ENCODE measurements at regions not wholly inside any gene's neighbourhood (a gene's known extent, or its start where the extent isn't known, plus 50 kb on each side); places are given as distances from the start of the nearest gene placed in this dataset.

DNA sequence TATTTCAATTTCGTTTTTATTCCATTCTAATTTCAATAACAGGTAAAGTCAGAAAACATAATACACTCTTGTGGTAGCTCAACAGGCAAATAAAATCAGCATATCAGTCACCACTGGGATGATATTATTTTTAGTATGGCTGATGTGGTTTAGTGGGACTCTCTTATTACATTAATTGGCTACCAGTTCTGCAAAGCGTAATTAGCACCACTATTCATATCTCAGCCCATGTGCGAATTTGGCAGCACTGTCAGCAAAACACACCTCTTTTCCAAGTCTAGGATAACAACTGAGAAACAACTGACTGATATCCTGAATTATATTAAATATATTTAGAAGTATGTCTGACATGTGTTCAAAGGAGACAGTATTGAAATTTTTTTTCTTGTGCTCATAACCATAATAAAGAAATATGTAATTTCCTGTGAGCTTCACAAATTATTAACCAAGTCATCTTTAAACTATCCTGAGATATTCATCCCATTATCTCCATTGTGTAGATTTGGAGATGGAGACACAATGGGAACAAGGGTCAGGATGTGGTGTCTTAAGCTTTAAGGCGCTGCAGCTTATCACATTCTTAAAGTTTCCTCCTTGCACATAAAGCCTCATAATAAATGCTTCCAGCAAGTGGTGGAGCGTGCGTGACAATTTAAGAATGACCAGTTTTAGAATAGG is 212.4 kb downstream of the TLE1 start (continued):
- TF ChIP-seq FOXK2 (IDR thresholded peaks at IDR 0.05) (no peak), IKZF2 (IDR thresholded peaks at IDR 0.05) (no peak), KDM1A (IDR thresholded peaks at IDR 0.05; ENCODE audit: borderline replicate concordance) (no peak), BMI1 (IDR thresholded peaks at IDR 0.05; ENCODE audit: borderline replicate concordance) (no peak), ZNF384 (IDR thresholded peaks at IDR 0.05; ENCODE audit: borderline replicate concordance, low read depth, low read length) (no peak), MXI1 (IDR thresholded peaks at IDR 0.05; ENCODE audit: low read depth, low read length) (no peak), SUPT20H (IDR thresholded peaks at IDR 0.05; ENCODE audit: borderline replicate concordance, control insufficient read depth, low read depth, low read length) (no peak), TARDBP (IDR thresholded peaks at IDR 0.05; ENCODE audit: borderline replicate concordance) (no peak), SIX5 (IDR thresholded peaks at IDR 0.05; ENCODE audit: low read depth, low read length, severe bottlenecking) (no peak)
- TF ChIP-seq, protein P1, sequence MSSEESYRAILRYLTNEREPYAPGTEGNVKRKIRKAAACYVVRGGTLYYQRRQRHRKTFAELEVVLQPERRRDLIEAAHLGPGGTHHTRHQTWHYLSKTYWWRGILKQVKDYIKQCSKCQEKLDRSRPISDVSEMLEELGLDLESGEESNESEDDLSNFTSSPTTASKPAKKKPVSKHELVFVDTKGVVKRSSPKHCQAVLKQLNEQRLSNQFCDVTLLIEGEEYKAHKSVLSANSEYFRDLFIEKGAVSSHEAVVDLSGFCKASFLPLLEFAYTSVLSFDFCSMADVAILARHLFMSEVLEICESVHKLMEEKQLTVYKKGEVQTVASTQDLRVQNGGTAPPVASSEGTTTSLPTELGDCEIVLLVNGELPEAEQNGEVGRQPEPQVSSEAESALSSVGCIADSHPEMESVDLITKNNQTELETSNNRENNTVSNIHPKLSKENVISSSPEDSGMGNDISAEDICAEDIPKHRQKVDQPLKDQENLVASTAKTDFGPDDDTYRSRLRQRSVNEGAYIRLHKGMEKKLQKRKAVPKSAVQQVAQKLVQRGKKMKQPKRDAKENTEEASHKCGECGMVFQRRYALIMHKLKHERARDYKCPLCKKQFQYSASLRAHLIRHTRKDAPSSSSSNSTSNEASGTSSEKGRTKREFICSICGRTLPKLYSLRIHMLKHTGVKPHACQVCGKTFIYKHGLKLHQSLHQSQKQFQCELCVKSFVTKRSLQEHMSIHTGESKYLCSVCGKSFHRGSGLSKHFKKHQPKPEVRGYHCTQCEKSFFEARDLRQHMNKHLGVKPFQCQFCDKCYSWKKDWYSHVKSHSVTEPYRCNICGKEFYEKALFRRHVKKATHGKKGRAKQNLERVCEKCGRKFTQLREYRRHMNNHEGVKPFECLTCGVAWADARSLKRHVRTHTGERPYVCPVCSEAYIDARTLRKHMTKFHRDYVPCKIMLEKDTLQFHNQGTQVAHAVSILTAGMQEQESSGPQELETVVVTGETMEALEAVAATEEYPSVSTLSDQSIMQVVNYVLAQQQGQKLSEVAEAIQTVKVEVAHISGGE (CRISPR knock-in tag; IDR thresholded peaks at IDR 0.05): no peak
- TF ChIP-seq, protein P2, sequence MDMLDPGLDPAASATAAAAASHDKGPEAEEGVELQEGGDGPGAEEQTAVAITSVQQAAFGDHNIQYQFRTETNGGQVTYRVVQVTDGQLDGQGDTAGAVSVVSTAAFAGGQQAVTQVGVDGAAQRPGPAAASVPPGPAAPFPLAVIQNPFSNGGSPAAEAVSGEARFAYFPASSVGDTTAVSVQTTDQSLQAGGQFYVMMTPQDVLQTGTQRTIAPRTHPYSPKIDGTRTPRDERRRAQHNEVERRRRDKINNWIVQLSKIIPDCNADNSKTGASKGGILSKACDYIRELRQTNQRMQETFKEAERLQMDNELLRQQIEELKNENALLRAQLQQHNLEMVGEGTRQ (IDR thresholded peaks at IDR 0.05; ENCODE audit: borderline replicate concordance, low read depth, low read length): no peak
- TF ChIP-seq, protein P3, sequence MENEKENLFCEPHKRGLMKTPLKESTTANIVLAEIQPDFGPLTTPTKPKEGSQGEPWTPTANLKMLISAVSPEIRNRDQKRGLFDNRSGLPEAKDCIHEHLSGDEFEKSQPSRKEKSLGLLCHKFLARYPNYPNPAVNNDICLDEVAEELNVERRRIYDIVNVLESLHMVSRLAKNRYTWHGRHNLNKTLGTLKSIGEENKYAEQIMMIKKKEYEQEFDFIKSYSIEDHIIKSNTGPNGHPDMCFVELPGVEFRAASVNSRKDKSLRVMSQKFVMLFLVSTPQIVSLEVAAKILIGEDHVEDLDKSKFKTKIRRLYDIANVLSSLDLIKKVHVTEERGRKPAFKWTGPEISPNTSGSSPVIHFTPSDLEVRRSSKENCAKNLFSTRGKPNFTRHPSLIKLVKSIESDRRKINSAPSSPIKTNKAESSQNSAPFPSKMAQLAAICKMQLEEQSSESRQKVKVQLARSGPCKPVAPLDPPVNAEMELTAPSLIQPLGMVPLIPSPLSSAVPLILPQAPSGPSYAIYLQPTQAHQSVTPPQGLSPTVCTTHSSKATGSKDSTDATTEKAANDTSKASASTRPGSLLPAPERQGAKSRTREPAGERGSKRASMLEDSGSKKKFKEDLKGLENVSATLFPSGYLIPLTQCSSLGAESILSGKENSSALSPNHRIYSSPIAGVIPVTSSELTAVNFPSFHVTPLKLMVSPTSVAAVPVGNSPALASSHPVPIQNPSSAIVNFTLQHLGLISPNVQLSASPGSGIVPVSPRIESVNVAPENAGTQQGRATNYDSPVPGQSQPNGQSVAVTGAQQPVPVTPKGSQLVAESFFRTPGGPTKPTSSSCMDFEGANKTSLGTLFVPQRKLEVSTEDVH (IDR thresholded peaks at IDR 0.05; ENCODE audit: low read depth, partially characterized antibody): no peak
- TF ChIP-seq, protein P4, sequence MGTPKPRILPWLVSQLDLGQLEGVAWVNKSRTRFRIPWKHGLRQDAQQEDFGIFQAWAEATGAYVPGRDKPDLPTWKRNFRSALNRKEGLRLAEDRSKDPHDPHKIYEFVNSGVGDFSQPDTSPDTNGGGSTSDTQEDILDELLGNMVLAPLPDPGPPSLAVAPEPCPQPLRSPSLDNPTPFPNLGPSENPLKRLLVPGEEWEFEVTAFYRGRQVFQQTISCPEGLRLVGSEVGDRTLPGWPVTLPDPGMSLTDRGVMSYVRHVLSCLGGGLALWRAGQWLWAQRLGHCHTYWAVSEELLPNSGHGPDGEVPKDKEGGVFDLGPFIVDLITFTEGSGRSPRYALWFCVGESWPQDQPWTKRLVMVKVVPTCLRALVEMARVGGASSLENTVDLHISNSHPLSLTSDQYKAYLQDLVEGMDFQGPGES (IDR thresholded peaks at IDR 0.05): no peak

Data from GM12878 (cell line).